ENCODE measurements at regions not wholly inside any gene's neighbourhood (a gene's known extent, or its start where the extent isn't known, plus 50 kb on each side); places are given as distances from the start of the nearest gene placed in this dataset.

DNA sequence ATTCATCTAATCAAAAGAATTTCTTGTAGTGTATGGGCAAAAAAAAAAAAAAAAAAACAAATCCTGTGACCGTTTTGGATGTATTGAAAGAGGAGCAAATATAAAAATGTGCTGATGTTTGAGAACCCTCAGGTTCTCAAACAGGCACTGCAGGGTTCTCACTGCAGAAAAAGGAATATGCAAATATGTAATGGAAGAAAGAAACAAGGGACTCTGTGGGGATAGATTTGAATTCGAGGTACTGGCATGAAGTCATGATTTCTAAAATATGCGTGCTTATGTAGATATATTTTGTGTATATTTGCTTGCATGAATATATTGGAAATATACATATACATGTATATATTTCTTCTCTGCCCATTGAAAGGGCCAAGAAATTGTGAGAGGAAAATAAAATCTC is 365.0 kb upstream of the RUNX1 start:
- no peak for DNase-seq

DNA sequence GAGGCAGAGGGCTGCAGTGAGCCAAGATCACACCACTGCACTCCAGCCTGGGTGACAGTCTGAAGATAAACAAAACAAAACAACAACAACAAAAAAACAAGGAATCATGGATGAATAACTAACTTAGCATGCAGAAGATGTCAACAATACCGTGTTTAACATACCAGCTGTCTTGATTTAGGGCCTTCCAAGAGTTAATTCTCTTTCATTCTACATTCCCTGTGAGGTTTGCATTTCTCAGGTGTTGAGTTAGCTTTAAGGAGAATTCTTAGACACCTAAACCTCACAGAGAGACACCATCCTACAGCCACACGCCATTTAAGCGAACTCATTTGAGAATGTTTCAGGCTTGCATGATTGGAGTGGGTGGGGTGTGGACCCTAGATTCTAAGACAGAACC is 363.1 kb upstream of the RUNX1 start:
- DNase-seq: no peak

DNA sequence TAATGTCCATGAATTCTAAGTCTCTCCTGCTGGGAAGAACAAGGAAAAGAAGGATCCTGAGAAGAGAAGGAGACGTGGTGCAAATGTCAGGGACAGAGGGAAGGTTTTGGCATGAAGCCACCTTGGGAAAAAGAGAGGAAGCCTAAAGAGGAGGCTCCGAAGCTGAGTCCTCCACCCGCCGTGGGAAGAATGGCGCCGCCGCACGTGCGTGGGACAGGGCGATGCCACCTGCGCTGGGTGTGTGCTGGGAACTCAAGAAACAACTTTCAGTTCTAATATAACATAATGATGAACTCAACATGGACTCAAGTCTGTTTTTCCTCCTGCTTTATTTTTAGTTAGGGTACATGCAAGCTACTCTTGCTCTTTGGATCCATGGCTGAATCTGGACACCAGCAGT is 362.3 kb upstream of the RUNX1 start:
- DNase-seq: no peak

DNA sequence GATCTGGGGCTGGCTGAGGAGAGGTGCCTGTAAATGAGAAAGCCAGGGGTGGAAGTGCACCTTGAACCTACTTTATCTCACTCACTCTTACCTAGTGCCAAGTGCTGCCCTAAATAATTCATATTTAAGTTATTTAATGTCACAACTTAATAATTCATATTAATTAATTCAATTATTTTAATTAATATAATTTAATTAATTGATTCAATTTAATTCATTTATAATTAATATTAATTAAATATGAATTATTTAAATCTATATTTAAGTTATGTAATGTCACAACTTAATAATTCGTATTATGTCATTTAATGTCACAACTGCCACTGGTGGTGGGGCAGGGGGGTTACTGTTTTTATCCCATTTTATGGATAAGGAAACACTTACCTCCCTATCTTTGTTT is 361.6 kb upstream of the RUNX1 start:
- no peak for DNase-seq

DNA sequence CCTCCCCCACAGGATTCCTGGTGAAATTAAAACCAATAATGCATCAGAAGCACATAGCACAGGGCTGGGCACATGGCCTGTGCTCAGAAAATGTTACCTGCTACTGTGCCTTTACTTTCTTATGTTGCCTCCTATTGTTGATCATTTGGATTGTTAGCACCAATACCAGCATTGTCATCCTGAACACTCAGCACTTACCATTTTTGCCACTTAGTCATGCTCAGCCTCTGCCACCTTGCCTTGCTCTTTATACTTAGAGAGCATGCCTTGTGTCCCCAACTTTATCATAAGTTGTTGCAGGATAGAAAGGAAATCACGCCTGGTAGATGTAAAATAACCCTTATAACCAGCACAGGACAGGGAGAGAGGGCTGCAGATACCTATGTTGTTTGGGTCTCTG is 361.0 kb upstream of the RUNX1 start:
- no peak for DNase-seq

- no peak for DNase-seq
These were observed 359.3 kb upstream of the RUNX1 start for GRCh38 chr21:35408401-35408800.

DNA sequence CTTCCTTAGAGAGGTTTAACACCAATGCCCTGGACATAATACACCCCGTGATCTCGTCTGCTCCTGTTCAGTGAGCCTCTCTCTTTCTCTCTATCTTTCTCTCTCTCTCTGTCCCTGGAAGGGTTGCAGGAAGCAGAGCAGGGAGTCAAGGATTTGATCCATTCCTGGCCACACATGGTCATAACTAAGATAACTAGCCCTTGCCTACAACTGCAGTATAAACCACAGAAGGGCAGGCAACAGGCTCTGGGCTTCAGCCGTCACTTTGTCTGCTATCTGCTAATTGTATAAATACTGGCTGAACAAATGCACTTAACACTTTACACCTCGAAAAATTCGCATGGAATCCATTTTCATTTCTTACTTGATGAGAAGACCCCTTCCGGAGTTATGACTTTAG is 357.5 kb upstream of the RUNX1 start:
- DNase-seq: no peak

- no peak for DNase-seq
These were observed 356.9 kb upstream of the RUNX1 start for GRCh38 chr21:35405981-35406380.

- DNase-seq: no peak
These were observed 355.1 kb upstream of the RUNX1 start for GRCh38 chr21:35404247-35404646.

GRCh38 chr21:35402061-35402460 is 353.0 kb upstream of the RUNX1 start:
- DNase-seq: no peak

GRCh38 chr21:35401476-35401875 is 352.4 kb upstream of the RUNX1 start:
- DNase-seq: no peak

GRCh38 chr21:35400233-35400939 is 351.3 kb upstream of the RUNX1 start:
- DNase-seq: peak; percentile 15 to 17

DNA sequence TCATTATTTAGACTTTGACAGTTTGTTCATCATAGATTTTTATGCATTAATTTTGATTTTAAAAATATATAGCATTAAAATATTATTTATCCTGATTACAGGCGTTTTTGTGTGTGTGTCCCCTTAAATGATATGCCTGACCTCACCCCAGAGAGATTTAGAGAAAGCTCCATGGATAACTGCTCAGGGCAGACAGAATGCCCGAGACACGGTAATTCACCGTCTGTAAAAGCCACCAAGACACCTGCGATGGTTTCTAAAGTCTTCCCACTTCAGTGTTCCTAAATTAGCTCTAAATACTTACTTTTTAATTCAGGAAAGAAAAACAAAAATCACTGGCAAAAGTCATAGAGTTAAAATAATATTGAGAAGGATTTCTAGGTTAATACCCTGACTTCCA is 350.6 kb upstream of the RUNX1 start:
- no peak for DNase-seq

GRCh38 chr21:35399002-35399530 is 350.0 kb upstream of the RUNX1 start:
- no peak for DNase-seq

- no peak for DNase-seq
These were observed 349.4 kb upstream of the RUNX1 start for GRCh38 chr21:35398346-35398982.

DNA sequence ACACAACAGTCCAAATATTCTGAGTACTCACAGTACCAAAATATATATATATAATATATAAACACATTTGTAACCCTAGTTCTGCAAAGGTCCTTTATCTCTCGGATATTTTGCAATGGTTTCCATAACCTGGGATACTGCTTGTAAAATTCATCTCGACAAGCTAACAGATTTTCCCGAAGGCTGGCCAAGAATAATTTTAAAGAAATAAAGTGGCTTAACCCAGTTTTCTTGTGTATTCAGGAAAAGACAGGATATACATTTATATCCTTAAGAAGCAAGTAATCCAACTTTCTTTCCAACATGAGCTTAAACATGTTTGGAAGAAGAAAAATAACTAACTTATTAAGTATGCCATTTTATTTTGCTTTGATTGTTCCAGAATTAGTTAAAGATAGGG is 348.7 kb upstream of the RUNX1 start:
- DNase-seq: no peak

DNA sequence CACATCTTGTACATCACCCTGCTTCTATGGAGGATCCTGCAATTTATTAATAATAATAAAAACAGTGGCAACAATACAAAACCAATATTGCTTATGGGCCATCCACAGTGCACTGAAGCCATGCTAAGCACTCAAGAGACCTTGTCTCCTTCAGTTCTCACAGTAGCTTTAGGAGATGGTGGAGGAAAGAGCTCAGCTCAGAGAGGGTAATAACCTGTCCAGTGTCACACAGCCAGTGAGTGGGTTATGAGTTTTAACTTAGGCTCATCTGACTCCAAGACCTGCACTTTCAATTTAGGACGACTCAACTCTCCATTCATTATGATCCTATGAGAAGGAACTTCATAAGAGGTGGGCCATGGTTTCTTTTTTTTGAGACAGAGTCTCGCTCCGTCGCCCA is 347.6 kb upstream of the RUNX1 start:
- no peak for DNase-seq

DNA sequence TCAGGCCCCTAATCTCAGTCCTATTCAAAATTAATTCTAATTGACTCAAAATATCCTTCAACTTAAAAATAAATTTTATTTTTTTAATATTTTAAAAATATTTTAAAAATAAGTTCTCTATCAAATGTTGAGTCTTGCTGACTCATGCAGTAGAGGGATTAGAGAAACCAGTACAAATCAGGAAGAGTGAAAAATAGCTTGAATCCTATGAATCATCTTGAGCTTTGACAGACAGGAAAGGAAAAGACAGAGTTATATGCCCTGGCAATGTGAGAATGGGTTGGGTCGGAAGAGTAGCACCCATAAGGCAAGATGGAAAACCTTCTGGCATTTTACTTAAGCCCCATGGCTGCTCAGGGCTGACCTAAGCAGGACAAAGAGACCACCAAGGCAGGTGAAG is 346.6 kb upstream of the RUNX1 start:
- no peak for DNase-seq

GRCh38 chr21:35394634-35395369 is 345.7 kb upstream of the RUNX1 start:
- DNase-seq: no peak

GRCh38 chr21:35394049-35394448 is 344.9 kb upstream of the RUNX1 start:
- no peak for DNase-seq

DNA sequence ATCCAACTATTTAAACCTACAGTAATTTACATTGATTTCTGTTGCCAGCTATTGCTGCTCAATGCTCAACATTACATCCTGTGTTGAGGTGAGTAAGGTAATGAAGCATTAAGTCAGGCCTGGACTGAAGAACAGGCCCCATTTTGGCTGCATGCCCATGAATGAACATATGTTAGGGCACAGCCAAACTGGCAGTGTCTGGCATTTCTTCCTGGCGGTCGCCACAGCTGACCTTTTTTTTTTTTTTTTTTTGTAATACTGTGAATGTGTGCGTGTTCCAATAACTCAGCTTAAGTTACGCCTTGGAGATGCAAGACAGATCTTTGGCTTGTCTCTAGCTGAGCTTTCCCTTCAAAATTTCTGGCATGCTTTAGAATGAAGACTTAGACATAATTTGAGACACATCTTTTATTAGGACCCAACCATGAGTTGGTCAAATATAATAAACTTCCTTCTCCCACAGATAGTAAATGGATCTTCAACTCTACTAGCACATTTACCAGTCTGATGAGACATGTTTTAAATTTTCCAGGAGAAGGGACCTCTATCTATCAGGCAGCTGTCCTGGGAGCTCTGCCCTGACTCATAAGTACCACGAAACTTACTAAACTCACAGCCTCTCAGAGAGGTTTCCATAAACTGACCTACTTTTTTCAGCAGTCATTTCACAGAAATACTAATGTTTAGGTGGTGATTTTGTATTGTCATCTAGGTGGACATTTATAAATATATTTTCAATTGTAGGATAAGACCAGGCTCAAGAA is 341.1 kb upstream of the RUNX1 start:
- no peak for DNase-seq

DNA sequence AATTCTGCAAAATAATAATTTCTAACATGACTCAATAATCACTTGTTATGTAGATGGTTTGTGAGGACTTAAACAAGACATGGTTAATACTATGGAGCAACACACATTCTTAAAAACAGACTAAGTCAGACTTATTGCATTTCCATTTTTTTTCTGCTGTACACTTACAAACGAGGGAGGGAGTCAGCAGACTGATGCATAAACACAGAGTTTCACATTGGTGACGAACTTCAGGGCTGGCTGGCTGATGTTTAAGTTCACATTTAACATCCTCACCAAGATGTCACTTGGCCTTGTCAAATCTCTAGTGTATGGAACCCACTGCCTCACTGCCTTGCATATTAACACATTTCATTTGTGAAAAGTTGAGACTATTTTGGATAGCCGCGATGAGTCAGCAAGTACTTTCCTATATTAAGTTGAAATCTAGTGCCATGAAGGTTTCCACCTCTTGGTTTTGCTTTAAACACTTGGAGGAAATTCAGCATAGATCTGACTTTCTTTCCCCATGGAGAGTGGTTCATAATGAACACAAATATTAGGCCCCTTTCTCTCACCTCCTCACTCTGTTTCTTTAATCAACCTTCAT is 337.5 kb upstream of the RUNX1 start:
- DNase-seq: no peak

- no peak for DNase-seq
These were observed 335.3 kb upstream of the RUNX1 start for GRCh38 chr21:35384375-35384774.
